22Rv1 (cell line): ENCODE measurements at regions not wholly inside any gene's neighbourhood (a gene's known extent, or its start where the extent isn't known, plus 50 kb on each side); places are given as distances from the start of the nearest gene placed in this dataset.

Experiments
- CTCF ChIP-seq: fragments of 450-650 bp; IDR thresholded peaks from 2 replicates; pipeline ENCODE4 v1.5.1; 2017; ENCODE audit warnings: mild to moderate bottlenecking
- ZFX ChIP-seq: fragments of 450-650 bp; IDR thresholded peaks from 2 replicates; pipeline ENCODE4 v1.6.1; 2017; ENCODE audit warnings: antibody characterized with exemption, borderline replicate concordance

GRCh38 chrX:69287095-69287494 is 121.8 kb upstream of the PJA1 start:
- TF ChIP-seq CTCF (no peak), ZFX (no peak)
